Keratinocyte (primary cell): ENCODE measurements at regions not wholly inside any gene's neighbourhood (a gene's known extent, or its start where the extent isn't known, plus 50 kb on each side); places are given as distances from the start of the nearest gene placed in this dataset.
A peak's percentile ranks its signal among the peaks of the same experiment; 100 is the strongest.

Experiments used
- DNase-seq: peaks from one replicate; pipeline ENCODE4 v3.0.0-alpha.2; 2011; ENCODE audit warnings: low read depth, missing footprints, low spot score
- FAIRE-seq: peaks from 2 replicates; lab custom pipeline; 2011; peaks lifted over from hg19 to GRCh38; lab: Jason Lieb, UNC
- H2AFZ ChIP-seq: 2 replicates; pipeline ENCODE4 v1.6.0; 2012; ENCODE audit warnings: low read length, control low read depth, inconsistent platforms; ENCODE audit not compliant: control insufficient read depth
- H3K27ac ChIP-seq: 2 replicates; pipeline ENCODE4 v1.5.1; 2011; ENCODE audit warnings: low read length; ENCODE audit not compliant: control insufficient read depth, insufficient read depth
- H3K27me3 ChIP-seq: 3 replicates; pipeline ENCODE4 v1.6.0; 2011; ENCODE audit warnings: low read length; ENCODE audit not compliant: control insufficient read depth, insufficient read depth; ENCODE audit errors: extremely low read depth
- H3K36me3 ChIP-seq, 2 experiments: 2 replicates in 1 of 2; 3 replicates in 1 of 2; pipeline ENCODE4 v1.5.1; 2011; ENCODE audit warnings: low read length in 2 of 2, mild to moderate bottlenecking in 1 of 2; ENCODE audit not compliant: control insufficient read depth in 2 of 2, insufficient read depth in 2 of 2; ENCODE audit errors: extremely low read depth in 1 of 2
- H3K4me1 ChIP-seq: 3 replicates; pipeline ENCODE4 v1.5.1; 2011; ENCODE audit warnings: low read length; ENCODE audit not compliant: control insufficient read depth, insufficient read depth; ENCODE audit errors: extremely low read depth
- H3K4me2 ChIP-seq: 3 replicates; pipeline ENCODE4 v1.6.0; 2011; ENCODE audit warnings: low read depth, low read length; ENCODE audit not compliant: control insufficient read depth, insufficient read depth; ENCODE audit errors: extremely low read depth
- H3K4me3 ChIP-seq, 3 experiments: fragments of 200-600 bp in 1 of 3; sonication (generic) in 1 of 3; 2 replicates in 2 of 3; 3 replicates in 1 of 3; pipeline ENCODE4 v1.5.1; 2011 to 2016; ENCODE audit warnings: low read length in 3 of 3, mild to moderate bottlenecking in 3 of 3, control low read depth in 2 of 3, inconsistent platforms in 1 of 3, low read depth in 1 of 3, mixed read lengths in 1 of 3, mixed run types in 1 of 3, moderate library complexity in 1 of 3; ENCODE audit not compliant: control insufficient read depth in 2 of 3, insufficient read depth in 2 of 3; ENCODE audit errors: extremely low read depth in 1 of 3
- H3K79me2 ChIP-seq: 2 replicates; pipeline ENCODE4 v1.6.0; 2012; ENCODE audit warnings: low read length; ENCODE audit not compliant: control insufficient read depth, insufficient read depth
- H3K9ac ChIP-seq: 3 replicates; pipeline ENCODE4 v1.6.0; 2011; ENCODE audit warnings: low read length; ENCODE audit not compliant: control insufficient read depth, insufficient read depth; ENCODE audit errors: extremely low read depth
- H3K9me1 ChIP-seq: 3 replicates; pipeline ENCODE4 v1.6.0; 2011; ENCODE audit warnings: low read length; ENCODE audit not compliant: control insufficient read depth, insufficient read depth; ENCODE audit errors: extremely low read depth
- H3K9me3 ChIP-seq: 2 replicates; pipeline ENCODE4 v1.5.1; 2012; ENCODE audit warnings: low read depth, low read length; ENCODE audit not compliant: control insufficient read depth
- H4K20me1 ChIP-seq: 3 replicates; pipeline ENCODE4 v1.6.0; 2011; ENCODE audit warnings: low read length; ENCODE audit not compliant: control insufficient read depth, insufficient read depth; ENCODE audit errors: extremely low read depth
- EZH2 ChIP-seq: IDR thresholded peaks from one replicate; pipeline ENCODE4 v1.6.1; 2012; ENCODE audit warnings: inconsistent platforms, mild to moderate bottlenecking, low read length, moderate library complexity
- dilution Hi-C: fragments of 300-500 bp; cut with MboI; formaldehyde crosslinking; loops from one replicate; pipeline ENCODE4 v1.7.0; 2020; ENCODE audit warnings: low sequenced_read_pairs; ENCODE audit not compliant: extremely low pct_ligation_motif_present
- TF ChIP-seq, protein P1 (sequence below), 3 experiments: IDR thresholded peaks in 1 of 3; conservative IDR thresholded peaks in 1 of 3; optimal IDR thresholded peaks in 1 of 3; 2 replicates in 2 of 3; 3 replicates in 1 of 3; pipeline versions ENCODE3 to v1.5.1; 2011; ENCODE audit warnings: low read length in 3 of 3, mild to moderate bottlenecking in 3 of 3, moderate library complexity in 2 of 3, control low read depth in 1 of 3, inconsistent platforms in 1 of 3; ENCODE audit not compliant: insufficient read depth in 2 of 3; ENCODE audit errors: extremely low read depth in 1 of 3

DNA sequence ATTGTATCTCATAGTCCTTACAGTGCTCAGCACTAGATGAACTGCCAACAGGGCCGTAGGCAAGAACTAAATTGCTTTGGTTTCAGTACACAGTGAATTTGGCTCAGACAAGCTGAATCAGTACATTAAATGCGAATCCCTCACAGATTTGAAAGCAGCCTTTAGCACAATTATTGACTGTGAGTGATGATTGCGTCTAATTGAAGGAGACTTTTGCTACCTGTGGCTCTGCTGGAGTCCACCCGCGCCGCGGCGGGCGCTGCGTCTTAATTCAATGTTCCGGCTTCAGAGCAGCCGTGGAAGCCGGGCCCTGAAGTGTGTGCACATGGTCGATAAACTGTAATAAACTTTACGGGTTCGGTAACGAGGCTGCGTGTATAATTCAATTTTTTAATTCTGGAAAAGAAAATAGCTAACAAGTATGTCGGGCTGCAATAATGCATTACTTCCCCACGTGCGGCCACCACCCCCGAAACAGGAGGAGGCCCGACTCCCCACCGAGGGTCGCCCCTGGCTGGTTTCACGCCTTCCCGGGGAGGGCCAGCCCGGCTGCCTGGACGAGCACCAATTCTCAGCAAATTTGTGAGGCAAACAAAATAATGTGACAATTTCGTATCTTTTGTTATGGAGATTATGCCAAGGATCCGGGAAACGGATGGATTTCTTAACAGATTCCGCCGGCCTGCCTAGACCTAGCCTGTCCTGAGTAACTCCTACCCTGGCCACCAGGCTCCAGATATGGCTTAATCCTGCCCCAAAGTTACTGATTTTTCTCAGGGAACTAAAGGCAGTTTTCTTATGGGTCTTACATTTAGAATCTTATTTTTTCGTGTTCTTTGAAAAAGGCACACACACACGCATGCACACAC, 269.4 kb upstream of the IRX1 start:
- peak overlapping the region; percentile 26 for H3K9ac ChIP-seq
- H3K4me3 ChIP-seq = no peak overlapping the region
- peaks cover 12% of the 10 kb centered on the region for H3K4me1 ChIP-seq
- H4K20me1 ChIP-seq = no peaks in the 10 kb centered on the region
- DNase-seq (no peak), FAIRE-seq (no peak)
- no peaks in the 10 kb centered on the region for H3K79me2 ChIP-seq
- TF ChIP-seq, protein P1, sequence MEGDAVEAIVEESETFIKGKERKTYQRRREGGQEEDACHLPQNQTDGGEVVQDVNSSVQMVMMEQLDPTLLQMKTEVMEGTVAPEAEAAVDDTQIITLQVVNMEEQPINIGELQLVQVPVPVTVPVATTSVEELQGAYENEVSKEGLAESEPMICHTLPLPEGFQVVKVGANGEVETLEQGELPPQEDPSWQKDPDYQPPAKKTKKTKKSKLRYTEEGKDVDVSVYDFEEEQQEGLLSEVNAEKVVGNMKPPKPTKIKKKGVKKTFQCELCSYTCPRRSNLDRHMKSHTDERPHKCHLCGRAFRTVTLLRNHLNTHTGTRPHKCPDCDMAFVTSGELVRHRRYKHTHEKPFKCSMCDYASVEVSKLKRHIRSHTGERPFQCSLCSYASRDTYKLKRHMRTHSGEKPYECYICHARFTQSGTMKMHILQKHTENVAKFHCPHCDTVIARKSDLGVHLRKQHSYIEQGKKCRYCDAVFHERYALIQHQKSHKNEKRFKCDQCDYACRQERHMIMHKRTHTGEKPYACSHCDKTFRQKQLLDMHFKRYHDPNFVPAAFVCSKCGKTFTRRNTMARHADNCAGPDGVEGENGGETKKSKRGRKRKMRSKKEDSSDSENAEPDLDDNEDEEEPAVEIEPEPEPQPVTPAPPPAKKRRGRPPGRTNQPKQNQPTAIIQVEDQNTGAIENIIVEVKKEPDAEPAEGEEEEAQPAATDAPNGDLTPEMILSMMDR (optimal IDR thresholded peaks at IDR 0.05 in 1 of 3, IDR thresholded peaks at IDR 0.05 in 1 of 3, conservative IDR thresholded peaks at IDR 0.05 in 1 of 3; ENCODE audit: extremely low read depth in 1 of 3, insufficient read depth in 2 of 3, low read length in 3 of 3) = no peak
- TF ChIP-seq EZH2 = no peak
- peak overlapping the region; percentile 61 for H2AFZ ChIP-seq
- no peaks in the 10 kb centered on the region for H3K27me3 ChIP-seq
- no peaks in the 10 kb centered on the region for H3K9me1 ChIP-seq
- peak overlapping the region; percentile 59 for H3K4me2 ChIP-seq
- dilution Hi-C loops = no loop called here
- H3K9me3 ChIP-seq = no peaks in the 10 kb centered on the region
- H3K27ac ChIP-seq = no peak overlapping the region
- no peaks in the 10 kb centered on the region for H3K36me3 ChIP-seq

DNA sequence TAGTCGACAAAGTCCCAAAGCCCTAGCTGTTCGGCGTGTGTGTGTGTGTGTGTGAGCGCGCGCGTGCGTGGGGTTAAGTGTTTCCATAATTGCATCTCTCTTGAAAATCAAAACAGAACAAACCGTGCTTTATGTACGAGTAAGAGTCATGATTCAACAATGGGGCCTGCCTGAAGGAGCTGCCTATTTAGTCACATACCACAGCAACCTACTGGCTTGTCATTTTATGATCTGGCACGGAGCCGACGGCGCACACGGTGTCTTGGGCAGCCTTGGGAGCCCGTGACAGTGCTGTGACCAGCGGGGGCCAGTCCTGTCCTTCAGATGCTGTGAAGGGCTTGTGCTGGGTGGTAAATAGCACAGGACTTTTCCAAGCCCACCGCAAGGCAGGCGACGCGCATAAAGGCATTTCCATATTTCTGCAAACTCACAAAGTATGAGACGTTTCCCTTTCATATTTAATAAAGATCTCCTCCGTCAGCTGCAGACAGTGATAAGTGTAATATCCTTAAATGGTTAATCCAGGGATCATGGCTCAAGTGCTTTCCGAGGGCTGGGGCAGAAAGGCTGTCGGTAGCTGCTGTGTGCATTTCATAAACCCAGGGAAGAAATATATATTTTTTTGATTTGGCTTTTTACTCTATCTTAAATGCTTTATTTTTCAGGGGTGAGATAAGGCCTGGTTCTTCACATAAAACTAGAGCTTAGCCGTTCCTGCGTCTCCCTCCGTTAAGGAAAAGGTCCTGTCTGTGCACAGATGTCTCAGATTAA, 270.2 kb upstream of the IRX1 start:
- H3K27ac ChIP-seq = peak overlapping the region; percentile 18
- H3K4me2 ChIP-seq = peak overlapping the region; percentile 59

More for the DNA sequence above, 270.2 kb upstream of the IRX1 start:
- no peaks in the 10 kb centered on the region for H3K27me3 ChIP-seq
- peak overlapping the region; percentile 61 for H2AFZ ChIP-seq
- peaks cover 14% of the 10 kb centered on the region for H3K4me1 ChIP-seq
- peak overlapping the region in 1 of 3 experiments; percentile 5 for H3K4me3 ChIP-seq
- no peaks in the 10 kb centered on the region for H4K20me1 ChIP-seq
- no peak for TF ChIP-seq EZH2
- TF ChIP-seq, protein P1 (optimal IDR thresholded peaks at IDR 0.05 in 1 of 3, IDR thresholded peaks at IDR 0.05 in 1 of 3, conservative IDR thresholded peaks at IDR 0.05 in 1 of 3; ENCODE audit: extremely low read depth in 1 of 3, insufficient read depth in 2 of 3, low read length in 3 of 3) = no peak
- H3K79me2 ChIP-seq = no peaks in the 10 kb centered on the region
- H3K36me3 ChIP-seq = no peaks in the 10 kb centered on the region
- peak overlapping the region; percentile 28 for H3K9ac ChIP-seq
- dilution Hi-C loops = no loop called here
- H3K9me3 ChIP-seq = no peaks in the 10 kb centered on the region
- no peaks in the 10 kb centered on the region for H3K9me1 ChIP-seq
- no peak for DNase-seq
- FAIRE-seq = no peak
